Tibial nerve (tissue), 4 donors: ENCODE measurements at regions not wholly inside any gene's neighbourhood (a gene's known extent, or its start where the extent isn't known, plus 50 kb on each side); places are given as distances from the start of the nearest gene placed in this dataset.
"Not testable (repeated sequence)": the region's sequence is repeated elsewhere in the genome, so short reads cannot be mapped to it uniquely, and the experiment has no call there.

ENCODE experiments used
- DNase-seq, 2 donors: peaks; one replicate each; pipeline ENCODE4 v3.0.0-alpha.2; 2019; ENCODE audit warnings: low spot score in 2 of 2
- H3K27ac ChIP-seq, 4 donors: fragments of 200-600 bp; sonication (generic) in 3 of 4; one replicate each; pipeline ENCODE4 v1.5.1; 2017 to 2019; ENCODE audit warnings: mild to moderate bottlenecking in 1 of 4
- H3K27me3 ChIP-seq, 2 donors: fragments of 200-600 bp; sonication (generic) in 1 of 2; one replicate each; pipeline versions ENCODE4 v1.5.1 to v1.6.0; 2017 to 2019
- H3K36me3 ChIP-seq, 3 donors: fragments of 200-600 bp; sonication (generic); one replicate each; pipeline ENCODE4 v1.5.1; 2018 to 2019
- H3K4me1 ChIP-seq, 4 donors: fragments of 200-600 bp; sonication (generic) in 3 of 4; one replicate each; pipeline ENCODE4 v1.5.1; 2017 to 2019
- H3K4me3 ChIP-seq, 4 donors: fragments of 200-600 bp; sonication (generic) in 3 of 4; one replicate each; pipeline ENCODE4 v1.5.1; 2017 to 2019; ENCODE audit warnings: mild to moderate bottlenecking in 1 of 4, moderate library complexity in 1 of 4
- H3K9me3 ChIP-seq, 4 donors: fragments of 200-600 bp; sonication (generic) in 3 of 4; one replicate each; pipeline ENCODE4 v1.5.1; 2017 to 2019
- EP300 ChIP-seq, 2 donors: sonication (generic); formaldehyde crosslinking; IDR thresholded peaks; one replicate each; pipeline ENCODE4 v1.6.1; 2017; ENCODE audit warnings: antibody characterized with exemption in 2 of 2, mild to moderate bottlenecking in 1 of 2
- POLR2A ChIP-seq, 2 donors: fragments of 450-650 bp; IDR thresholded peaks; one replicate each; pipeline ENCODE4 v1.6.1; 2017; ENCODE audit warnings: antibody characterized with exemption in 2 of 2, mild to moderate bottlenecking in 2 of 2, moderate library complexity in 2 of 2
- WGBS, 2 donors: methylation state at CpG; one replicate each; pipeline ENCODE4 v1.1.5; 2018; 5-methylcytosine and 5-hydroxymethylcytosine counted together
- TF ChIP-seq, protein P1 (sequence below), 5 experiments: fragments of 200-600 bp in 3 of 5; fragments of 450-650 bp in 2 of 5; sonication (generic) in 3 of 5; IDR thresholded peaks; one replicate each; pipeline ENCODE4 v1.5.1; 2016 to 2019; ENCODE audit warnings: antibody characterized with exemption in 5 of 5, mild to moderate bottlenecking in 3 of 5, moderate library complexity in 2 of 5

DNA sequence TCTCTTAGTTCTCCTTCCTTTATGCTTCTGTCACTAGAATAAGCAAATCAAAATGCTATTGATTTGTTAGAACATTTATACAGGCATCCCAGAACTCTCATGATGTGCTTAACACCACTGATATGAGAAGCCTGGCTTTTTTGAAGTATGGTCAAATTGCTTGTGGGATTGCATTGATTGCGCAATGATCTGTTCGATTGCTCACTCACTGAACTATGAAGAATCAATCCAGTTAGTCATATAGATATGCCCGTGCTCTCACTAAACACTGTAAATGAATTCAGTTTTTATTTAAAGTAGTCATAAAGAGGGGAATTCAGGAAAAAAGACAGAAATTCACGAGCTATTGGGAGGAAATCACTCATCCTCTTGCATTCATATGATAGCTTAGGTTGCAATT, 1237.8 kb downstream of the SUCLG1 start:
- DNase-seq, result no peak
- Histone ChIP-seq H3K9me3 (no peaks in the 10 kb centered on the region), H3K4me1 (no peaks in the 10 kb centered on the region), H3K4me3 (no peak overlapping the region), H3K27ac (no peak overlapping the region), H3K36me3 (no peaks in the 10 kb centered on the region), H3K27me3 (no peaks in the 10 kb centered on the region)
- WGBS, 2 donors, result 64 to 76% methylated on average over 4 of the region's 4 CpGs
- TF ChIP-seq EP300 (IDR thresholded peaks at IDR 0.05) (no peak), POLR2A (IDR thresholded peaks at IDR 0.05) (no peak)
- TF ChIP-seq, protein P1, sequence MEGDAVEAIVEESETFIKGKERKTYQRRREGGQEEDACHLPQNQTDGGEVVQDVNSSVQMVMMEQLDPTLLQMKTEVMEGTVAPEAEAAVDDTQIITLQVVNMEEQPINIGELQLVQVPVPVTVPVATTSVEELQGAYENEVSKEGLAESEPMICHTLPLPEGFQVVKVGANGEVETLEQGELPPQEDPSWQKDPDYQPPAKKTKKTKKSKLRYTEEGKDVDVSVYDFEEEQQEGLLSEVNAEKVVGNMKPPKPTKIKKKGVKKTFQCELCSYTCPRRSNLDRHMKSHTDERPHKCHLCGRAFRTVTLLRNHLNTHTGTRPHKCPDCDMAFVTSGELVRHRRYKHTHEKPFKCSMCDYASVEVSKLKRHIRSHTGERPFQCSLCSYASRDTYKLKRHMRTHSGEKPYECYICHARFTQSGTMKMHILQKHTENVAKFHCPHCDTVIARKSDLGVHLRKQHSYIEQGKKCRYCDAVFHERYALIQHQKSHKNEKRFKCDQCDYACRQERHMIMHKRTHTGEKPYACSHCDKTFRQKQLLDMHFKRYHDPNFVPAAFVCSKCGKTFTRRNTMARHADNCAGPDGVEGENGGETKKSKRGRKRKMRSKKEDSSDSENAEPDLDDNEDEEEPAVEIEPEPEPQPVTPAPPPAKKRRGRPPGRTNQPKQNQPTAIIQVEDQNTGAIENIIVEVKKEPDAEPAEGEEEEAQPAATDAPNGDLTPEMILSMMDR (IDR thresholded peaks at IDR 0.05), result no peak

DNA sequence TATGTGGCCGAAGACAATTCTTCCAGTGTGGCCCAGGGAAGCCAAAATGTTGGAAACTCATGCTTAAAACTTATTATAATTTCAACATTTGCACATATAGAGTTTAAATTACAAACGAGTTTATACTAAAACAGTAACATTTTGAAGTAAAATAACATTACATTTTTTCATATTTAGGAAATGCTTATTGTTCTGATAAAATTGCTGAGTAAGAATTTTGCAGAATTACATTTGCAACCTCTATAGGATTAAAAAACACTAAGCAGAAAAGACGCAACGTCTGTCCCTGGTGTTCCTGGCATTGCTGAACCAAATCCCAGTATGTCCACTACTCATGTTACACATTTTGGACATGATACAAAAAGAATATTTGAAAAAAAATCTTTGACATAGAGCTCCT, 1241.2 kb downstream of the SUCLG1 start:
- no peak for DNase-seq

DNA sequence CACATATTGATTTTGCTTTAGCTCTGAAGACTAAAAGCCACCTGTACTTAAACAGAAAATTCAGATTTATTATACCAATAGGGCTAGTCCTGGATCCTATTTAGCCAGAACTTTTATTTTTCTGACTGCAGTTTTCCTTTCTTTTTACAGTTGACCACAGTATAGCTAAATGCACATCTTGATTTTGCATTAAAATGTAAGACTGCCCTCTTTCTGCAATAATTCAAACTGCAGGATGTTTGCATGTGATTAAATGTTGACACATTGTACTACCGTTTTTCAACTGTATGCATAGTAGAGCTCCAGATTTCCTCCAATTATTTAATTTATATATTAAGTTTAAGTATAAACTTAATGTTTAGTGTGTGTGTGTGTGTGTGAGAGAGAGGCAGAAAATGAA, 1262.9 kb downstream of the SUCLG1 start:
- 2% methylated on average over 1 of the region's 1 CpG for WGBS, 2 donors
- no peak for TF ChIP-seq EP300 (IDR thresholded peaks at IDR 0.05)
- TF ChIP-seq, protein P1 (IDR thresholded peaks at IDR 0.05), result peak; percentile 25 to 58 (median 33)

More for the DNA sequence above, 1241.2 kb downstream of the SUCLG1 start:
- no peak overlapping the region for H3K4me3 ChIP-seq
- no peaks in the 10 kb centered on the region for H3K4me1 ChIP-seq
- TF ChIP-seq, protein P1 (IDR thresholded peaks at IDR 0.05), result no peak
- no peak for TF ChIP-seq EP300 (IDR thresholded peaks at IDR 0.05)
- no peak for TF ChIP-seq POLR2A (IDR thresholded peaks at IDR 0.05)
- WGBS, 2 donors, result 73 to 75% methylated on average over 4 of the region's 4 CpGs
- no peaks in the 10 kb centered on the region for H3K9me3 ChIP-seq
- no peaks in the 10 kb centered on the region for H3K36me3 ChIP-seq
- H3K27me3 ChIP-seq, result no peaks in the 10 kb centered on the region
- H3K27ac ChIP-seq, result no peak overlapping the region

DNA sequence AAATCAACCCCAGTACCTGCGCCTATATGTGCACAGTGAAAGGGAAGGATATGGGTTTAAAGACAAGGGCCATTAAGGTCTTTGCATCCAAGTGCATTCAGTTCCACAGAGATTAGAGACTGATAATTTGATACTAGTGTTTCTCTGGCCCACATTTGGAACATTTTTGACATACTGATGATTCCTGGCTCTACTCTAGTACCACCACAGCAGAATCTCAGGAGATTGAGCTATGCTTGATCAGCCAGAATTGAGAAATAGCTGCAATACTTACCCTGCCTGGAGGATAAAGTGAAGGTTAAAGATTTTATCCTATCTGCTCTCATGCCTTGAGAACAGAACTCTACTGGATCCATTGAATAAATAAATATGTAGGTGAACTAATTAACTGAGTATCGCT, 1267.8 kb downstream of the SUCLG1 start:
- TF ChIP-seq POLR2A (IDR thresholded peaks at IDR 0.05) (no peak), EP300 (IDR thresholded peaks at IDR 0.05) (no peak)
- TF ChIP-seq, protein P1 (IDR thresholded peaks at IDR 0.05), result no peak
- no peak for DNase-seq
- no peak overlapping the region for H3K27ac ChIP-seq
- no peak overlapping the region for H3K4me3 ChIP-seq
- 62 to 89% methylated on average over 2 of the region's 2 CpGs for WGBS, 2 donors
- H3K36me3 ChIP-seq, result no peaks in the 10 kb centered on the region
- no peaks in the 10 kb centered on the region for H3K9me3 ChIP-seq
- H3K27me3 ChIP-seq, result no peaks in the 10 kb centered on the region
- no peaks in the 10 kb centered on the region for H3K4me1 ChIP-seq

More for the DNA sequence above, 1262.9 kb downstream of the SUCLG1 start:
- Histone ChIP-seq H3K27me3 (no peaks in the 10 kb centered on the region), H3K9me3 (no peaks in the 10 kb centered on the region), H3K36me3 (no peaks in the 10 kb centered on the region), H3K27ac (no peak overlapping the region), H3K4me1 (no peaks in the 10 kb centered on the region), H3K4me3 (no peak overlapping the region)
- no peak for DNase-seq

DNA sequence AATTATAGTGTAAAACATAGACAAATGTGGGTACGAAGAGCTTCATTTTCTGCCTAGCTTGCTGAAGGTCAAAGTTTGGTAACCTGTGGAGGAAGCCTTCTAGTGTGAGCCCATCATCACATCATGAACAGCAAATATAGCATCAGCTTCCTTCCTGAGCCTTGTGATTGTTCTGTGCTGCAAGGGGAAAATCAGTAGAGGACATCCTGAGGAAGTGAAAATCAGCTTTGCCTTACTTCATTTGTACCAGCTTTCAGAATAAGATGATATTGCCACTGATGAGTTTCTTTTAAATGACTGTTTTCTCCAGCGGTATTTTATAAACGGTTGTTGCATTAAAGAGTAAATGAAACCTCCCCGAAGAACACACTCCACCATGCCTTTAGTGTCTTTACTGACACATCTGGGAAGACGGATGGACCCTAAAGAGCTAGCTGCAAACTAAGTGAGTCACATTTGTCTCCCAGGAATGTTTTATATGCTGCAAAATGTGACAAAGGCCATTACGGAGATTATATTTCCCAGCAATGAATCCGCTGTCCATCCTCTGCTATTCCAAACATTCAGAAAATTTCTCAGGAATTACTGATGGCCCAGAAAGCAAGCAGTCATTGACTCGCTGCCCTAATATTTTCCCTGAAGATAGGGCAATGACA, 1272.8 kb downstream of the SUCLG1 start:
- H3K27ac ChIP-seq, result no peak overlapping the region
- no peak overlapping the region for H3K4me3 ChIP-seq
- WGBS, 2 donors, result 65 to 73% methylated on average over 8 of the region's 8 CpGs
- H3K27me3 ChIP-seq, result no peaks in the 10 kb centered on the region
- no peak for DNase-seq
- no peaks in the 10 kb centered on the region for H3K4me1 ChIP-seq
- TF ChIP-seq, protein P1 (IDR thresholded peaks at IDR 0.05), result no peak
- TF ChIP-seq EP300 (IDR thresholded peaks at IDR 0.05), result no peak
- no peak for TF ChIP-seq POLR2A (IDR thresholded peaks at IDR 0.05)
- no peaks in the 10 kb centered on the region for H3K9me3 ChIP-seq
- no peaks in the 10 kb centered on the region for H3K36me3 ChIP-seq

DNA sequence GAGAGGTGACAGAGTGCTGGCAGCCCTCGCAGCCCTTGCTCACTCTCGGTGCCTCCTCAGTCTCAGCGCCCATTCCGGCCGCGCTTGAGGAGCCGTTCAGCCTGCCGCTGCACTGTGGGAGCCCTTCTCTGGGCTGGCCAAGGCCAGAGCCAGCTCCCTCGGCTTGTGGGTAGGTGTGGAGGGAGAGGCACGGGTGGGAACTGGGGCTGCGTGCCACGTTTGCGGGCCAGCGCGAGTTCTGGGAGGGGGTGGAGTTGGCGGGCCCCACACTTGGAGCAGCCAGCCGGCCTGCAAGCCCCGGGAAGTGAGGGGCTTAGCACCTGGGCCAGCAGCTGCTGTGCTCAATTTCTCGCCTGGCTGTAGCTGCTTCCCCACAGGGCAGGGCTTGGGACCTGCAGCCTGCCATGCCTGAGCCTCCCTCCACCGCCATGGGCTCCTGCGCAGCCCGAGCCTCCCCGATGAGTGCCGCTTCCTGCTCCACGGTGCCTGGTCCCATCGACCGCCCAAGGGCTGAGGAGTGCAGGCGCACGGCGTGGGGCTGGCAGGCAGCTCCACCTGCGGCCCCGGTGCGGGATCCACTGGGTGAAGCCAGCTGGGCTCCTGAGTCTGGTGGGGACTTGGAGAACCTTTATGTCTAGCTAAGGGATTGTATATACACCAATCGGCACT, 1278.1 kb downstream of the SUCLG1 start:
- not testable (repeated sequence) for DNase-seq, H3K4me3 ChIP-seq, H3K27me3 ChIP-seq, H3K36me3 ChIP-seq, H3K9me3 ChIP-seq, H3K4me1 ChIP-seq, H3K27ac ChIP-seq
- 90 to 100% methylated on average over 14 to 17 of the region's 34 CpGs for WGBS, 2 donors
